K562 (cell line): ENCODE measurements at regions not wholly inside any gene's neighbourhood (a gene's known extent, or its start where the extent isn't known, plus 50 kb on each side); places are given as distances from the start of the nearest gene placed in this dataset.

Experiments
- ATAC-seq: fragments of 200-7000 bp; cut with Tn5 transposase; 3 replicates; pipeline ENCODE4 v1.9.1; 2020; ENCODE audit warnings: moderate library complexity
- BruUV-seq: library from RNA; stranded (reverse); fragments of 400-500 nt; replicated peaks from 2 replicates; lab custom pipeline; 2021; lab: Mats Ljungman, UMichigan
- CTCF ChIA-PET: fragments of 300-600 bp; formaldehyde crosslinking; extraction: SDS; loops from one replicate; lab custom pipeline; 2021; ENCODE audit warnings: low intra/inter-chr PET ratio; lab: Yijun Ruan, JAX
- POLR2A ChIA-PET: fragments of 300-600, 350-650 bp; sonication (Branson Sonifier 250); formaldehyde crosslinking; extraction: SDS; loops from one replicate; lab custom pipeline; 2021; ENCODE audit warnings: antibody characterized with exemption, inconsistent platforms; lab: Yijun Ruan, JAX
- DNase-seq, 4 experiments: peaks; one replicate each; pipeline versions ENCODE4 v3.0.0 to v3.0.0-alpha.2; 2011 to 2018; ENCODE audit warnings: low spot score in 3 of 4, mixed read lengths in 3 of 4; ENCODE audit errors: extremely low read depth in 1 of 4
- FAIRE-seq: peaks from 2 replicates; lab custom pipeline; 2011; peaks lifted over from hg19 to GRCh38; lab: Jason Lieb, UNC
- H2AFZ ChIP-seq: 2 replicates; pipeline ENCODE4 v1.6.0; 2011; ENCODE audit warnings: low read depth, low read length, control low read depth, inconsistent platforms
- H3K27ac ChIP-seq: fragments of 200-600 bp; 3 replicates; pipeline ENCODE4 v1.8.0; 2011; ENCODE audit warnings: low read depth, mild to moderate bottlenecking, control low read depth, inconsistent platforms, low read length, moderate library complexity, mixed read lengths; ENCODE audit errors: extremely low read depth
- H3K27me3 ChIP-seq, 2 experiments: fragments of 300-600 bp in 1 of 2; 2 replicates in 1 of 2; 3 replicates in 1 of 2; pipeline versions ENCODE4 v1.6.0 to v1.8.0; 2011; ENCODE audit warnings: inconsistent platforms in 2 of 2, low read length in 2 of 2, mild to moderate bottlenecking in 1 of 2, mixed read lengths in 1 of 2, moderate library complexity in 1 of 2; ENCODE audit not compliant: control insufficient read depth in 2 of 2, insufficient read depth in 2 of 2
- H3K36me3 ChIP-seq: fragments of 300-600 bp; 3 replicates; pipeline ENCODE4 v1.8.0; 2011; ENCODE audit warnings: mild to moderate bottlenecking, low read length, inconsistent platforms; ENCODE audit not compliant: control insufficient read depth, insufficient read depth
- H3K4me1 ChIP-seq, 2 experiments: fragments of 200-600 bp in 1 of 2; replicated peaks in 1 of 2; 2 replicates in 1 of 2; 3 replicates in 1 of 2; pipeline versions ENCODE4 v1.5.1 to v1.8.0; 2011; ENCODE audit warnings: inconsistent platforms in 2 of 2, low read length in 2 of 2, mild to moderate bottlenecking in 1 of 2, mixed read lengths in 1 of 2, moderate library complexity in 1 of 2; ENCODE audit not compliant: control insufficient read depth in 2 of 2, insufficient read depth in 2 of 2
- H3K4me2 ChIP-seq: 2 replicates; pipeline ENCODE4 v1.6.1; 2011; ENCODE audit warnings: low read length, control low read depth, inconsistent platforms, mixed read lengths; ENCODE audit not compliant: insufficient read depth
- H3K4me3 ChIP-seq: fragments of 200-600 bp; sonication (generic), shearing (Covaris generic); 2 replicates; pipeline ENCODE4 v1.5.1; 2016; ENCODE audit warnings: control low read depth, inconsistent platforms
- H3K79me2 ChIP-seq: fragments of 200-600 bp; 3 replicates; pipeline ENCODE4 v1.8.0; 2011; ENCODE audit warnings: low read length, inconsistent platforms; ENCODE audit not compliant: control insufficient read depth, insufficient read depth
- H3K9ac ChIP-seq, 2 experiments: 2 replicates each; pipeline versions ENCODE4 v1.6.0 to v1.6.1; 2011; ENCODE audit warnings: low read depth in 2 of 2, low read length in 2 of 2, control low read depth in 1 of 2, inconsistent platforms in 1 of 2, mild to moderate bottlenecking in 1 of 2, mixed read lengths in 1 of 2; ENCODE audit not compliant: insufficient read depth in 1 of 2
- H3K9me1 ChIP-seq: one replicate; pipeline ENCODE4 v1.6.0; 2011; ENCODE audit warnings: inconsistent platforms, mild to moderate bottlenecking, low read length, moderate library complexity; ENCODE audit not compliant: control insufficient read depth, insufficient read depth
- H3K9me3 ChIP-seq: replicated peaks from 2 replicates; pipeline ENCODE4 v1.5.1; 2011; ENCODE audit warnings: low read depth, low read length, inconsistent platforms; ENCODE audit not compliant: control insufficient read depth, insufficient read depth
- H4K20me1 ChIP-seq: replicated peaks from 2 replicates; pipeline ENCODE4 v1.6.1; 2011; ENCODE audit warnings: low read length, inconsistent platforms, mixed read lengths; ENCODE audit not compliant: control insufficient read depth, insufficient read depth
- CBX8 ChIP-seq: fragments of 200-600 bp; sonication (generic); IDR thresholded peaks from 2 replicates; pipeline ENCODE4 v1.6.1; 2012; ENCODE audit warnings: borderline replicate concordance, mixed run types, low read depth, mild to moderate bottlenecking, moderate library complexity, mixed read lengths, low read length, control low read depth, inconsistent platforms; ENCODE audit not compliant: poor library complexity, severe bottlenecking; ENCODE audit errors: extremely low read depth
- L3MBTL2 ChIP-seq: fragments of 450-650 bp; IDR thresholded peaks from 2 replicates; pipeline ENCODE4 v1.6.1; 2016; ENCODE audit warnings: mild to moderate bottlenecking, moderate library complexity
- POLR2H ChIP-seq: IDR thresholded peaks from 2 replicates; pipeline ENCODE4 v1.6.1; 2016; ENCODE audit warnings: missing genetic modification characterization, low read depth, mild to moderate bottlenecking, control low read depth, missing compliant biosample characterization, moderate library complexity
- TAF7 ChIP-seq: fragments of 450-650 bp; IDR thresholded peaks from 2 replicates; pipeline ENCODE4 v1.6.1; 2016; ENCODE audit warnings: missing genetic modification characterization, missing compliant biosample characterization
- TRIM24 ChIP-seq, 2 experiments: fragments of 450-650 bp; IDR thresholded peaks; 2 replicates each; pipeline ENCODE4 v1.6.1; 2016
- ZNF280A ChIP-seq: fragments of 450-650 bp; IDR thresholded peaks from 2 replicates; pipeline ENCODE4 v1.6.1; 2018; ENCODE audit warnings: mild to moderate bottlenecking, low read depth; ENCODE audit not compliant: partially characterized antibody
- ZNF561 ChIP-seq: fragments of 450-650 bp; formaldehyde crosslinking; conservative IDR thresholded peaks from 2 replicates; pipeline ENCODE4 v1.4.0; 2020; ENCODE audit warnings: mild to moderate bottlenecking, moderate library complexity
- WGBS: fragments of 100-300 bp; shearing (Covaris generic); methylation state at CpG from one replicate; pipeline ENCODE4 v1.1.6; 2016; ENCODE audit warnings: low coverage, mixed read lengths; ENCODE audit not compliant: insufficient coverage; ENCODE audit errors: missing lambda C conversion rate; 5-methylcytosine and 5-hydroxymethylcytosine counted together
- in situ Hi-C: fragments of 300-500 bp; cut with MboI; formaldehyde crosslinking; loops from 4 replicates; pipeline ENCODE4 v1.15.0; 2018; ENCODE audit warnings: inconsistent platforms, mixed read lengths
- intact Hi-C: fragments of 100-400 bp; cut with micrococcal nuclease; formaldehyde crosslinking; loops from 2 replicates; pipeline ENCODE4 v1.14.2; 2022

DNA sequence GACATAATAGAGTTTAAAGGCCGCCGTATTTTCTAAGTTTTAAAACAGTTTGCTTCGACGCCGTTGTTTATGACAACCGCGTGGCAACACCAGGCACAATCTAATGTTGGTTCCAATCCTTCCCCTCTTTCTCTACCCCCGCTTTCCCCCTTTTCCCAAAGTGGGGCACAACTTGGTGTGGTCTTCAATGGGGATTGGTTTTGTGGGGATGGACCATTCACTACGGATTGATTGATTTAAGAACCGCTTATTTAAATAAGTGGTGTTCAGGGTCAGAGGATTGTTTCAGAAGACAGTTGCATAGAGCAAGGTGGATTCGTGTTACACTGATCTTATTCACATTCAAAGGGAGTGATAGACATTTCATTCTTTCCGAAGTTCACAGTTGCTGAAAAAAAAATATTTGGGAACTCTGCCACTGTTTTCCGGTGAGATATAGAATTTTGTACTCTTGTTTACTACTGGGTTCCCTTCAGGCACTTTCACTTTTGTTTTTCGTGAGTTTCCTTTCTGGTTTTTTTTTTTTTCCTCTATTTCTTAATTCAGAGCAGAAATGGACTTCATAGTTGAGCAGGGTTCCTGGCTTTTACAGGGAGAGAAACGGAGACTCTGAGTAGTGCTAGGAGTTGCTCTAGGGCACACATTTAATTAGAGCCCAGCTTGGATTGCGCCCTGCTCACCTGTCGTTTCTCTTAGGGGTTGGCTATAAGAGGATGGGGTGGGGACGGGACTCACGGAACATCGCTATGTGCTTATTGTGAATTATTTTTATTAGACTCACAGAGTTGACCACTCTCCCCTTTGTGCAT, 79.6 kb upstream of the AK4 start:
- ATAC-seq: peak; percentile 19
- H3K9me1 ChIP-seq: no peaks in the 10 kb centered on the region
- no peaks in the 10 kb centered on the region for H3K9me3 ChIP-seq
- H3K4me3 ChIP-seq: peak overlapping the region; percentile 80
- BruUV-seq: no TSS peak
- H3K79me2 ChIP-seq: peaks cover 37% of the 10 kb centered on the region
- in situ Hi-C loops (loop anchor here (5.0 to 25.0 kb wide), 4 partner anchors 144 to 1169 kb away; partner anchors contain the start of genes LEPR and LEPROT), intact Hi-C loops (loop anchor here (5.0 to 10.0 kb wide), 3 partner anchors 79 to 1176 kb away; partner anchors contain the start of genes AK4, LEPR and LEPROT)
- peak overlapping the region; percentile 86 for H3K4me2 ChIP-seq
- 1% methylated on average over 20 of the region's 20 CpGs for WGBS
- H2AFZ ChIP-seq: peak overlapping the region; percentile 92
- H3K36me3 ChIP-seq: no peaks in the 10 kb centered on the region
- peak; percentile 79 for FAIRE-seq
- H3K27me3 ChIP-seq: no peaks in the 10 kb centered on the region
- peak overlapping the region; percentile 89 to 99 for H3K9ac ChIP-seq
- no peaks in the 10 kb centered on the region; the same call in 1 of the 2 replicates for H4K20me1 ChIP-seq
- H3K27ac ChIP-seq: peak overlapping the region; percentile 94
- ChIA-PET CTCF (interaction anchor here (0.6 kb wide), 1 partner anchor 403 kb away, joined by 4 read pairs; no protein-coding TSS in a partner anchor), POLR2A (interaction anchor here (0.7 kb wide), 1 partner anchor 79 kb away, joined by 4 read pairs; no protein-coding TSS in a partner anchor)
- DNase-seq: peak in 2 of 4 experiments; percentile 41
- peaks cover 18 to 24% of the 10 kb centered on the region in 2 experiments; a peak in 4 of 5 replicates for H3K4me1 ChIP-seq
- TF ChIP-seq ZNF561 (CRISPR knock-in tag) (no peak), CBX8 (no peak), L3MBTL2 (peak; percentile 10; the same call in 1 of the 2 replicates), TAF7 (peak; percentile 42), TRIM24 (IDR thresholded peaks at IDR 0.05) (no peak), POLR2H (0 out of 2 replicates have a peak, but pooled peaks have one; percentile 22), ZNF280A (no peak)
